GM12878 (cell line): ENCODE measurements at regions not wholly inside any gene's neighbourhood (a gene's known extent, or its start where the extent isn't known, plus 50 kb on each side); places are given as distances from the start of the nearest gene placed in this dataset.

ENCODE experiments used
- ATAC-seq: fragments of 200-7000 bp; cut with Tn5 transposase; 3 replicates; pipeline ENCODE4 v1.9.1; 2020; ENCODE audit warnings: mild to moderate bottlenecking, moderate library complexity
- BruUV-seq: library from RNA; stranded (reverse); fragments of 400-500 nt; replicated peaks from 2 replicates; lab custom pipeline; 2021; lab: Mats Ljungman, UMichigan
- CTCF ChIA-PET: fragments of 300-600 bp; sonication (Branson Sonifier 250); formaldehyde crosslinking; extraction: SDS; loops from one replicate; lab custom pipeline; 2021; ENCODE audit warnings: inconsistent platforms; lab: Yijun Ruan, JAX
- POLR2A ChIA-PET: fragments of 350-600 bp; formaldehyde crosslinking; extraction: SDS; loops from one replicate; lab custom pipeline; 2021; ENCODE audit warnings: inconsistent platforms; lab: Charles Lee
- RAD21 ChIA-PET: fragments of 300-600 bp; sonication (Branson Sonifier 250); formaldehyde crosslinking; loops from one replicate; lab custom pipeline; 2023; ENCODE audit warnings: antibody characterized with exemption; ENCODE audit not compliant: unreplicated experiment; lab: Charles Lee
- SMC1A ChIA-PET: fragments of 300-600 bp; sonication (Branson Sonifier 250); formaldehyde crosslinking; loops from one replicate; lab custom pipeline; 2023; ENCODE audit not compliant: unreplicated experiment, uncharacterized antibody; lab: Charles Lee
- DNase-seq: peaks from one replicate; pipeline ENCODE4 v3.0.0-alpha.2; 2011; ENCODE audit warnings: low read depth, low spot score
- FAIRE-seq: peaks from 3 replicates; lab custom pipeline; 2011; peaks lifted over from hg19 to GRCh38; lab: Jason Lieb, UNC
- H2AFZ ChIP-seq: 2 replicates; pipeline ENCODE4 v1.6.0; 2011; ENCODE audit warnings: low read depth, low read length, control low read depth; ENCODE audit not compliant: control insufficient read depth
- H3K27ac ChIP-seq: 2 replicates; pipeline ENCODE4 v1.5.1; 2011; ENCODE audit warnings: control low read depth; ENCODE audit not compliant: control insufficient read depth, insufficient read depth
- H3K27me3 ChIP-seq, 2 experiments: replicated peaks in 1 of 2; 2 replicates each; pipeline versions ENCODE4 v1.6.0 to v1.6.1; 2011; ENCODE audit warnings: low read length in 1 of 2; ENCODE audit not compliant: control insufficient read depth in 2 of 2, insufficient read depth in 2 of 2
- H3K36me3 ChIP-seq, 2 experiments: 2 replicates each; pipeline ENCODE4 v1.5.1; 2011; ENCODE audit warnings: low read length in 1 of 2; ENCODE audit not compliant: control insufficient read depth in 2 of 2, insufficient read depth in 2 of 2
- H3K4me1 ChIP-seq: 2 replicates; pipeline ENCODE4 v1.6.1; 2011; ENCODE audit warnings: mild to moderate bottlenecking, low read length, moderate library complexity, mixed read lengths; ENCODE audit not compliant: control insufficient read depth, insufficient read depth
- H3K4me2 ChIP-seq: 2 replicates; pipeline ENCODE4 v1.6.0; 2011; ENCODE audit warnings: control low read depth; ENCODE audit not compliant: control insufficient read depth, insufficient read depth
- H3K4me3 ChIP-seq: fragments of 200-600 bp; sonication (generic); 2 replicates; pipeline ENCODE4 v1.5.1; 2016
- H3K79me2 ChIP-seq: 2 replicates; pipeline ENCODE4 v1.6.0; 2011; ENCODE audit warnings: low read length; ENCODE audit not compliant: control insufficient read depth, insufficient read depth
- H3K9ac ChIP-seq: 2 replicates; pipeline ENCODE4 v1.8.0; 2011; ENCODE audit warnings: low read length, control low read depth, mixed read lengths; ENCODE audit not compliant: control insufficient read depth, insufficient read depth
- H3K9me3 ChIP-seq: replicated peaks from 3 replicates; pipeline ENCODE4 v1.5.1; 2011; ENCODE audit warnings: mild to moderate bottlenecking, low read length; ENCODE audit not compliant: control insufficient read depth, insufficient read depth
- H4K20me1 ChIP-seq: 2 replicates; pipeline ENCODE4 v1.6.0; 2011; ENCODE audit not compliant: control insufficient read depth, insufficient read depth
- ASH2L ChIP-seq: fragments of 300-600, 200-600 bp; sonication (generic); IDR thresholded peaks from 2 replicates; pipeline ENCODE4 v1.6.1; 2017; ENCODE audit warnings: low read depth, mild to moderate bottlenecking, borderline replicate concordance
- CEBPB ChIP-seq, 2 experiments: fragments of 150-350 bp in 1 of 2; IDR thresholded peaks; 2 replicates each; pipeline ENCODE4 v1.6.1; 2012 to 2014; ENCODE audit warnings: low read depth in 2 of 2, low read length in 2 of 2, borderline replicate concordance in 1 of 2, inconsistent platforms in 1 of 2
- EGR1 ChIP-seq, 2 experiments: IDR thresholded peaks; 1 replicate in 1 of 2; 2 replicates in 1 of 2; pipeline ENCODE4 v1.6.1; 2011 to 2012; ENCODE audit warnings: low read depth in 2 of 2, low read length in 2 of 2, borderline replicate concordance in 1 of 2, mild to moderate bottlenecking in 1 of 2, moderate library complexity in 1 of 2
- ETV6 ChIP-seq, 2 experiments: fragments of 450-650 bp in 1 of 2; IDR thresholded peaks in 1 of 2; conservative IDR thresholded peaks in 1 of 2; 2 replicates each; pipeline ENCODE4 v1.6.1; 2014; ENCODE audit warnings: antibody characterized with exemption in 1 of 2, borderline replicate concordance in 1 of 2, low read depth in 1 of 2, mild to moderate bottlenecking in 1 of 2, moderate library complexity in 1 of 2
- GABPA ChIP-seq: IDR thresholded peaks from 2 replicates; pipeline ENCODE4 v1.6.1; 2014; ENCODE audit warnings: antibody characterized with exemption, low read depth, mild to moderate bottlenecking, inconsistent platforms
- JUND ChIP-seq: IDR thresholded peaks from 2 replicates; pipeline ENCODE4 v1.6.1; 2012; ENCODE audit warnings: low read depth, mild to moderate bottlenecking, low read length, improper control_type of control experiment, moderate library complexity
- NFXL1 ChIP-seq: fragments of 450-650 bp; IDR thresholded peaks from 2 replicates; pipeline ENCODE4 v1.6.1; 2017; ENCODE audit warnings: antibody characterized with exemption, mild to moderate bottlenecking, borderline replicate concordance
- RCOR1 ChIP-seq: conservative IDR thresholded peaks from 2 replicates; pipeline ENCODE4 v1.6.1; 2012; ENCODE audit warnings: low read depth, low read length, improper control_type of control experiment
- SP1 ChIP-seq: IDR thresholded peaks from one replicate; pipeline ENCODE4 v1.6.1; 2011; ENCODE audit warnings: low read depth, low read length
- WGBS: methylation state at CpG from one replicate; pipeline ENCODE4 v1.1.6; 2016; ENCODE audit warnings: low lambda C conversion rate; ENCODE audit not compliant: insufficient replicate concordance, insufficient coverage; ENCODE audit errors: missing lambda C conversion rate; 5-methylcytosine and 5-hydroxymethylcytosine counted together
- in situ Hi-C: fragments of 300-500 bp; cut with MboI; formaldehyde crosslinking; loops from 9 replicates; pipeline ENCODE4 v1.14.3; 2018; ENCODE audit warnings: mixed read lengths
- intact Hi-C: fragments of 100-400 bp; cut with micrococcal nuclease; formaldehyde crosslinking; loops from one replicate; pipeline ENCODE4 v1.14.2; 2022; ENCODE audit not compliant: unreplicated experiment
- TF ChIP-seq, protein P1 (sequence below): IDR thresholded peaks from 2 replicates; pipeline ENCODE4 v1.6.1; 2012; ENCODE audit warnings: low read depth, low read length, improper control_type of control experiment

DNA sequence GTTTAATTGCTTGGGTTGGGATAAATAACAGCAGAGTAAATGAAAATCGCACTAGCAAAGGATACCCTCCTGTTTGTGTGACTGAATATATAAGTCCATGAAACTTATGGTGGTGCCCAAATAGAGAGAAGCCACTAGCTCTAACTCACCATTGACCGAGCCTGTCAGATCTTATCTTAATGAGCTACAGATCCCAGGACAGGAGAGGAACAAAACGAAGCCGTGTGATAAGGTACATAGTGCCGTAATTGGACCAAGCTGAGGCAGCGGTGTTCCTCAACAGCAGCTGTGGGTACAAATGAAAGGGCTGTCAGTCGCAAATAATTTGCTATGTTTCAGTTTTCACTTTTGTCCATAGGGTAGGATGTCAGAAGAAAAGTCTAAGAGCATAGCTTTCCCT lies 276.1 kb downstream of the PTBP2 start:
- TF ChIP-seq SP1 (no peak), JUND (no peak), CEBPB (IDR thresholded peaks at IDR 0.05; ENCODE audit: borderline replicate concordance in 1 of 2, low read depth in 2 of 2, low read length in 2 of 2) (no peak), ETV6 (conservative IDR thresholded peaks at IDR 0.05 in 1 of 2, IDR thresholded peaks at IDR 0.05 in 1 of 2; ENCODE audit: borderline replicate concordance in 1 of 2, low read depth in 1 of 2) (no peak), RCOR1 (no peak), EGR1 (IDR thresholded peaks at IDR 0.05; ENCODE audit: borderline replicate concordance in 1 of 2, low read depth in 2 of 2, low read length in 2 of 2) (no peak), ASH2L (no peak), GABPA (no peak), NFXL1 (no peak)
- TF ChIP-seq, protein P1, sequence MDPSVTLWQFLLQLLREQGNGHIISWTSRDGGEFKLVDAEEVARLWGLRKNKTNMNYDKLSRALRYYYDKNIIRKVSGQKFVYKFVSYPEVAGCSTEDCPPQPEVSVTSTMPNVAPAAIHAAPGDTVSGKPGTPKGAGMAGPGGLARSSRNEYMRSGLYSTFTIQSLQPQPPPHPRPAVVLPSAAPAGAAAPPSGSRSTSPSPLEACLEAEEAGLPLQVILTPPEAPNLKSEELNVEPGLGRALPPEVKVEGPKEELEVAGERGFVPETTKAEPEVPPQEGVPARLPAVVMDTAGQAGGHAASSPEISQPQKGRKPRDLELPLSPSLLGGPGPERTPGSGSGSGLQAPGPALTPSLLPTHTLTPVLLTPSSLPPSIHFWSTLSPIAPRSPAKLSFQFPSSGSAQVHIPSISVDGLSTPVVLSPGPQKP: no peak

More for the DNA sequence above, 276.1 kb downstream of the PTBP2 start:
- peak; percentile 34; the same call in 2 of the 3 replicates for ATAC-seq
- 23% methylated on average over 7 of the region's 7 CpGs for WGBS
- RAD21 ChIA-PET: no interaction called here
- SMC1A ChIA-PET: no interaction called here
- DNase-seq: no peak
- H3K27me3 ChIP-seq: no peaks in the 10 kb centered on the region; a peak in 1 of 4 replicates
- no peak overlapping the region for H3K4me2 ChIP-seq
- CTCF ChIA-PET: no interaction called here
- no peak for FAIRE-seq
- H3K27ac ChIP-seq: no peak overlapping the region
- no peaks in the 10 kb centered on the region for H4K20me1 ChIP-seq
- no peak overlapping the region for H3K9ac ChIP-seq
- POLR2A ChIA-PET: no interaction called here
- H3K4me1 ChIP-seq: no peaks in the 10 kb centered on the region
- no peaks in the 10 kb centered on the region for H3K79me2 ChIP-seq
- in situ Hi-C loops: no loop called here
- no peak overlapping the region for H2AFZ ChIP-seq
- intact Hi-C loops: no loop called here
- no TSS peak for BruUV-seq
- no peaks in the 10 kb centered on the region for H3K9me3 ChIP-seq
- H3K36me3 ChIP-seq: no peaks in the 10 kb centered on the region
- no peak overlapping the region for H3K4me3 ChIP-seq
